HCT116 (cell line): ENCODE measurements at regions not wholly inside any gene's neighbourhood (a gene's known extent, or its start where the extent isn't known, plus 50 kb on each side); places are given as distances from the start of the nearest gene placed in this dataset.

Source experiments
- ATAC-seq: fragments of 200-7000 bp; cut with Tn5 transposase; 2 replicates; pipeline ENCODE4 v1.9.1; 2020; ENCODE audit warnings: mild to moderate bottlenecking, moderate library complexity
- BruUV-seq: library from RNA; stranded (reverse); fragments of 400-500 nt; replicated peaks from 2 replicates; lab custom pipeline; 2021; lab: Mats Ljungman, UMichigan
- CTCF ChIA-PET: fragments of 300-600 bp; sonication (Branson Sonifier 250); formaldehyde crosslinking; loops from one replicate; lab custom pipeline; 2021; ENCODE audit warnings: antibody characterized with exemption; lab: Charles Lee
- POLR2A ChIA-PET: fragments of 300-600, 350-600 bp; sonication (Branson Sonifier 250); formaldehyde crosslinking; loops from one replicate; lab custom pipeline; 2021; ENCODE audit warnings: antibody characterized with exemption; lab: Charles Lee
- RAD21 ChIA-PET, 2 experiments: fragments of 300-600 bp; sonication (Branson Sonifier 250); formaldehyde crosslinking; loops; one replicate each; lab custom pipeline; 2023; ENCODE audit warnings: low total read pairs in 2 of 2; ENCODE audit not compliant: uncharacterized antibody in 2 of 2, unreplicated experiment in 2 of 2, low non-redundant PET in 1 of 2; lab: Charles Lee
- DNase-seq: peaks from one replicate; pipeline ENCODE4 v3.0.0-alpha.2; 2010; ENCODE audit warnings: low read depth, low spot score
- H2AFZ ChIP-seq: fragments of 200-600 bp; shearing (Covaris generic), sonication (generic); 2 replicates; pipeline ENCODE4 v1.6.1; 2017; ENCODE audit warnings: low read depth, mixed run types, mixed read lengths, antibody characterized with exemption, low read length; ENCODE audit not compliant: poor library complexity, severe bottlenecking
- H3K27ac ChIP-seq: 2 replicates; pipeline ENCODE4 v1.5.1; 2012; ENCODE audit warnings: low read depth, low read length
- H3K27me3 ChIP-seq: fragments of 200-600 bp; sonication (generic); 2 replicates; pipeline ENCODE4 v1.6.1; 2016; ENCODE audit warnings: mixed run types, low read length, mixed read lengths; ENCODE audit not compliant: insufficient read depth
- H3K36me3 ChIP-seq, 2 experiments: fragments of 200-500 bp in 1 of 2; fragments of 200-600 bp in 1 of 2; sonication (Bioruptor generic) in 1 of 2; sonication (generic) in 1 of 2; 2 replicates each; pipeline versions ENCODE4 v1.5.1 to v1.6.1; 2014 to 2016; ENCODE audit warnings: low read length in 2 of 2, inconsistent platforms in 1 of 2, mixed read lengths in 1 of 2, mixed run types in 1 of 2; ENCODE audit not compliant: insufficient read depth in 2 of 2, control insufficient read depth in 1 of 2
- H3K4me1 ChIP-seq, 2 experiments: fragments of 200-600 bp in 1 of 2; sonication (generic) in 1 of 2; 2 replicates each; pipeline versions ENCODE4 v1.5.1 to v1.6.1; 2012 to 2017; ENCODE audit warnings: low read length in 2 of 2, inconsistent platforms in 1 of 2, mild to moderate bottlenecking in 1 of 2, mixed read lengths in 1 of 2, mixed run types in 1 of 2, moderate library complexity in 1 of 2; ENCODE audit not compliant: insufficient read depth in 2 of 2, control insufficient read depth in 1 of 2
- H3K4me2 ChIP-seq: fragments of 200-600 bp; sonication (generic); 2 replicates; pipeline ENCODE4 v1.6.1; 2017; ENCODE audit warnings: mixed run types, low read length, mixed read lengths
- H3K4me3 ChIP-seq, 2 experiments: fragments of 200-600 bp in 1 of 2; sonication (generic) in 1 of 2; replicated peaks in 1 of 2; 2 replicates each; pipeline ENCODE4 v1.5.1; 2011 to 2016; ENCODE audit warnings: low read length in 2 of 2, control low read depth in 1 of 2, low read depth in 1 of 2, mild to moderate bottlenecking in 1 of 2, mixed read lengths in 1 of 2, mixed run types in 1 of 2
- H3K79me2 ChIP-seq: fragments of 200-600 bp; sonication (generic); 2 replicates; pipeline ENCODE4 v1.6.1; 2017; ENCODE audit warnings: mild to moderate bottlenecking, mixed run types, low read length, moderate library complexity, mixed read lengths; ENCODE audit not compliant: insufficient read depth
- H3K9ac ChIP-seq: fragments of 200-600 bp; sonication (generic); 2 replicates; pipeline ENCODE4 v1.6.1; 2016; ENCODE audit warnings: low read length, mixed read lengths
- H3K9me2 ChIP-seq: fragments of 200-600 bp; sonication (generic), shearing (Covaris generic); 2 replicates; pipeline ENCODE4 v1.6.1; 2017; ENCODE audit warnings: mixed run types, mild to moderate bottlenecking, moderate library complexity; ENCODE audit not compliant: insufficient read depth
- H3K9me3 ChIP-seq, 2 experiments: fragments of 200-500 bp in 1 of 2; fragments of 200-600 bp in 1 of 2; sonication (Bioruptor generic) in 1 of 2; sonication (generic) in 1 of 2; 2 replicates each; pipeline ENCODE4 v1.6.1; 2014 to 2017; ENCODE audit warnings: low read length in 2 of 2, mixed read lengths in 2 of 2, inconsistent platforms in 1 of 2, low read depth in 1 of 2, mild to moderate bottlenecking in 1 of 2, mixed run types in 1 of 2, moderate library complexity in 1 of 2; ENCODE audit not compliant: control insufficient read depth in 1 of 2, insufficient read depth in 1 of 2
- H4K20me1 ChIP-seq: fragments of 200-600 bp; sonication (generic), shearing (Covaris generic); 2 replicates; pipeline ENCODE4 v1.6.1; 2017; ENCODE audit warnings: mixed run types, mild to moderate bottlenecking, moderate library complexity; ENCODE audit not compliant: insufficient read depth
- CBX3 ChIP-seq: IDR thresholded peaks from 2 replicates; pipeline ENCODE4 v1.6.1; 2012; ENCODE audit warnings: low read depth
- CTCF ChIP-seq, 3 experiments: fragments of 200-600 bp in 1 of 3; sonication (generic) in 1 of 3; IDR thresholded peaks in 2 of 3; conservative IDR thresholded peaks in 1 of 3; 2 replicates each; pipeline ENCODE4 v1.5.1; 2012 to 2017; ENCODE audit warnings: low read depth in 2 of 3, low read length in 2 of 3, antibody characterized with exemption in 1 of 3, borderline replicate concordance in 1 of 3, control low read depth in 1 of 3, mild to moderate bottlenecking in 1 of 3, mixed read lengths in 1 of 3, mixed run types in 1 of 3, moderate library complexity in 1 of 3; ENCODE audit not compliant: insufficient read depth in 1 of 3
- EGR1 ChIP-seq: IDR thresholded peaks from 2 replicates; pipeline ENCODE4 v1.6.1; 2012; ENCODE audit warnings: low read depth
- EZH2phosphoT487 ChIP-seq: fragments of 200-600 bp; IDR thresholded peaks from 2 replicates; pipeline ENCODE4 v1.6.1; 2018; ENCODE audit warnings: antibody characterized with exemption, borderline replicate concordance
- MAX ChIP-seq: IDR thresholded peaks from 2 replicates; pipeline ENCODE4 v1.6.1; 2012
- POLR2A ChIP-seq: IDR thresholded peaks from 2 replicates; pipeline ENCODE4 v1.7.0; 2011; ENCODE audit warnings: borderline replicate concordance; ENCODE audit not compliant: insufficient read depth, insufficient read length; ENCODE audit errors: extremely low read depth
- REST ChIP-seq: IDR thresholded peaks from 2 replicates; pipeline ENCODE4 v1.6.1; 2012; ENCODE audit warnings: low read depth
- SP1 ChIP-seq: IDR thresholded peaks from 2 replicates; pipeline ENCODE4 v1.6.1; 2012; ENCODE audit warnings: low read depth
- SRF ChIP-seq: IDR thresholded peaks from 2 replicates; pipeline ENCODE4 v1.6.1; 2012; ENCODE audit warnings: low read depth
- YY1 ChIP-seq: IDR thresholded peaks from 2 replicates; pipeline ENCODE4 v1.6.1; 2011; ENCODE audit warnings: low read length, low read depth, moderate library complexity, mild to moderate bottlenecking; ENCODE audit not compliant: insufficient replicate concordance; ENCODE audit errors: extremely low read depth
- ZBTB33 ChIP-seq: IDR thresholded peaks from 2 replicates; pipeline ENCODE4 v1.6.1; 2011; ENCODE audit warnings: mild to moderate bottlenecking, low read length, moderate library complexity; ENCODE audit not compliant: insufficient replicate concordance; ENCODE audit errors: extremely low read depth
- ZFX ChIP-seq: fragments of 450-650 bp; IDR thresholded peaks from 2 replicates; pipeline ENCODE4 v1.6.1; 2017
- ZNF274 ChIP-seq: fragments of 200-500 bp; sonication (Bioruptor generic); IDR thresholded peaks from 2 replicates; pipeline ENCODE4 v1.6.1; 2014; ENCODE audit warnings: mild to moderate bottlenecking, low read depth, low read length, inconsistent platforms
- intact Hi-C: fragments of 100-400 bp; cut with micrococcal nuclease; formaldehyde crosslinking; loops from 2 replicates; pipeline ENCODE4 v1.10.0; 2022

GRCh38 chr3:154762486-154762885 is 317.6 kb upstream of the MME start:
- DNase-seq (no peak), ATAC-seq (no peak)
- BruUV-seq, result no TSS peak
- Histone ChIP-seq H3K4me3 (no peak overlapping the region), H3K27ac (no peak overlapping the region), H3K27me3 (no peaks in the 10 kb centered on the region), H3K9ac (no peak overlapping the region), H4K20me1 (no peaks in the 10 kb centered on the region), H3K4me2 (no peak overlapping the region), H3K4me1 (no peaks in the 10 kb centered on the region), H3K36me3 (no peaks in the 10 kb centered on the region), H3K9me2 (no peaks in the 10 kb centered on the region), H3K9me3 (no peaks in the 10 kb centered on the region), H2AFZ (no peak overlapping the region), H3K79me2 (no peaks in the 10 kb centered on the region)
- TF ChIP-seq ZFX (no peak), ZBTB33 (no peak), POLR2A (no peak), SP1 (no peak), EZH2phosphoT487 (no peak), SRF (no peak), YY1 (no peak)
- ChIA-PET CTCF (interaction anchor here (0.7 kb wide), 1 partner anchor 561 kb away, joined by 3 read pairs; no protein-coding TSS in a partner anchor), RAD21 (no interaction called here), POLR2A (no interaction called here)
- intact Hi-C loops, result no loop called here

GRCh38 chr3:154759966-154760365 is 320.2 kb upstream of the MME start:
- CTCF ChIA-PET, result no interaction called here
- H3K27ac ChIP-seq, result no peak overlapping the region
- TF ChIP-seq REST, result no peak
- no peak for TF ChIP-seq CTCF (IDR thresholded peaks at IDR 0.05 in 2 of 3, conservative IDR thresholded peaks at IDR 0.05 in 1 of 3; ENCODE audit: borderline replicate concordance in 1 of 3, insufficient read depth in 1 of 3, low read depth in 2 of 3, low read length in 2 of 3)
- no peak for TF ChIP-seq ZFX
- no peak for TF ChIP-seq MAX
- TF ChIP-seq SRF, result no peak
- no peak for TF ChIP-seq EGR1
- no peak for TF ChIP-seq YY1
- TF ChIP-seq CBX3, result no peak
- TF ChIP-seq ZNF274, result no peak

More at GRCh38 chr3:154759966-154760365, 320.2 kb upstream of the MME start:
- Histone ChIP-seq H3K9ac (no peak overlapping the region), H4K20me1 (no peaks in the 10 kb centered on the region), H3K27me3 (no peaks in the 10 kb centered on the region), H3K4me2 (no peak overlapping the region), H2AFZ (no peak overlapping the region), H3K9me2 (no peaks in the 10 kb centered on the region), H3K4me1 (no peaks in the 10 kb centered on the region), H3K4me3 (no peak overlapping the region), H3K79me2 (no peaks in the 10 kb centered on the region), H3K9me3 (no peaks in the 10 kb centered on the region), H3K36me3 (no peaks in the 10 kb centered on the region)
- POLR2A ChIA-PET, result no interaction called here
- intact Hi-C loops, result loop anchor here (5.0 kb wide), 1 partner anchor 942 kb away; no protein-coding TSS in a partner anchor
- RAD21 ChIA-PET, result no interaction called here
- DNase-seq (no peak), ATAC-seq (no peak)
- BruUV-seq, result no TSS peak
